ENCODE measurements at regions not wholly inside any gene's neighbourhood (a gene's known extent, or its start where the extent isn't known, plus 50 kb on each side); places are given as distances from the start of the nearest gene placed in this dataset.
"Not testable (repeated sequence)": the region's sequence is repeated elsewhere in the genome, so short reads cannot be mapped to it uniquely, and the experiment has no call there.

DNA sequence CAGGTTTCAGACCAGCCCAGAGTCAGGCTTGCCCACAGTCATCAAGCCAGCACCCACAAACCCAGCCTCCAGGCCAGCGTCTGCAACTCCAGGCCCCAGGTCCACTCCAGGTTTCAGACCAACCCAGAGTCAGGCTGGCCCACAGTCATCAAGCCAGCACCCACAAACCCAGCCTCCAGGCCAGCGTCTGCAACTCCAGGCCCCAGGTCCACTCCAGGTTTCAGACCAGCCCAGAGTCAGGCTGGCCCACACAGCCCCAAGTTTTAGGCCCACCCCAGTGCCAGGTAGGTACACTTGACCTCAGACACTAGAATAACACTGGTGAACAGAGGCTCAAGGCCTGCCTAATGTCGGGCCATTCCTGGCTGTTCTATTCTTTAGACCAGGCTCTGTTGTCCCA, 1877.0 kb downstream of the PCDH9 start:
- TF ChIP-seq, protein P1, sequence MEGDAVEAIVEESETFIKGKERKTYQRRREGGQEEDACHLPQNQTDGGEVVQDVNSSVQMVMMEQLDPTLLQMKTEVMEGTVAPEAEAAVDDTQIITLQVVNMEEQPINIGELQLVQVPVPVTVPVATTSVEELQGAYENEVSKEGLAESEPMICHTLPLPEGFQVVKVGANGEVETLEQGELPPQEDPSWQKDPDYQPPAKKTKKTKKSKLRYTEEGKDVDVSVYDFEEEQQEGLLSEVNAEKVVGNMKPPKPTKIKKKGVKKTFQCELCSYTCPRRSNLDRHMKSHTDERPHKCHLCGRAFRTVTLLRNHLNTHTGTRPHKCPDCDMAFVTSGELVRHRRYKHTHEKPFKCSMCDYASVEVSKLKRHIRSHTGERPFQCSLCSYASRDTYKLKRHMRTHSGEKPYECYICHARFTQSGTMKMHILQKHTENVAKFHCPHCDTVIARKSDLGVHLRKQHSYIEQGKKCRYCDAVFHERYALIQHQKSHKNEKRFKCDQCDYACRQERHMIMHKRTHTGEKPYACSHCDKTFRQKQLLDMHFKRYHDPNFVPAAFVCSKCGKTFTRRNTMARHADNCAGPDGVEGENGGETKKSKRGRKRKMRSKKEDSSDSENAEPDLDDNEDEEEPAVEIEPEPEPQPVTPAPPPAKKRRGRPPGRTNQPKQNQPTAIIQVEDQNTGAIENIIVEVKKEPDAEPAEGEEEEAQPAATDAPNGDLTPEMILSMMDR (conservative IDR thresholded peaks at IDR 0.05) = not testable (repeated sequence)
- not testable (repeated sequence) for TF ChIP-seq ZFX (IDR thresholded peaks at IDR 0.05)

Data from C4-2B (cell line).